OCI-LY3 (cell line): ENCODE measurements at regions not wholly inside any gene's neighbourhood (a gene's known extent, or its start where the extent isn't known, plus 50 kb on each side); places are given as distances from the start of the nearest gene placed in this dataset.
A peak's percentile ranks its signal among the peaks of the same experiment; 100 is the strongest.

Experiments
- H2AFZ ChIP-seq: fragments of 200-600, 300-600 bp; shearing (Covaris generic); 2 replicates; pipeline ENCODE4 v1.6.0; 2014; ENCODE audit warnings: antibody characterized with exemption, low read depth, low read length
- H3K27ac ChIP-seq: fragments of 200-600, 300-600 bp; sonication (generic); 2 replicates; pipeline ENCODE4 v1.5.1; 2014; ENCODE audit warnings: mild to moderate bottlenecking, low read length, moderate library complexity, mixed read lengths
- H3K27me3 ChIP-seq: fragments of 200-600, 300-600 bp; sonication (generic); 2 replicates; pipeline ENCODE4 v1.6.1; 2014; ENCODE audit warnings: low read depth, low read length, mixed read lengths
- H3K36me3 ChIP-seq: fragments of 200-600, 300-600 bp; sonication (generic); replicated peaks from 2 replicates; pipeline ENCODE3; 2014; ENCODE audit warnings: low read depth, low read length, mixed read lengths
- H3K4me1 ChIP-seq: fragments of 300-600, 200-600 bp; sonication (generic); 2 replicates; pipeline ENCODE4 v1.6.1; 2014; ENCODE audit warnings: low read length, mixed read lengths
- H3K4me2 ChIP-seq: fragments of 200-600, 300-600 bp; sonication (generic); 2 replicates; pipeline ENCODE4 v1.6.1; 2014; ENCODE audit warnings: low read length, mixed read lengths
- H3K4me3 ChIP-seq: fragments of 300-600, 200-600 bp; sonication (generic); 2 replicates; pipeline ENCODE4 v1.5.1; 2014; ENCODE audit warnings: antibody characterized with exemption, mild to moderate bottlenecking, low read length, moderate library complexity
- H3K79me2 ChIP-seq: fragments of 300-600, 200-600 bp; shearing (Covaris generic); 2 replicates; pipeline ENCODE4 v1.6.1; 2014; ENCODE audit warnings: mild to moderate bottlenecking, low read length, mixed read lengths
- H3K9ac ChIP-seq: fragments of 300-600, 200-600 bp; shearing (Covaris generic); 2 replicates; pipeline ENCODE4 v1.6.0; 2014; ENCODE audit warnings: mild to moderate bottlenecking, low read length, moderate library complexity
- H3K9me3 ChIP-seq: fragments of 200-600, 300-600 bp; shearing (Covaris generic); 2 replicates; pipeline ENCODE4 v1.6.1; 2014; ENCODE audit warnings: low read length, mixed read lengths; ENCODE audit not compliant: insufficient read depth
- H4K20me1 ChIP-seq: fragments of 200-600, 300-600 bp; sonication (generic); 2 replicates; pipeline ENCODE4 v1.6.1; 2016; ENCODE audit warnings: low read length, mixed read lengths; ENCODE audit not compliant: insufficient read depth
- CTCF ChIP-seq: fragments of 200-600, 300-600 bp; sonication (generic); IDR thresholded peaks from 2 replicates; pipeline ENCODE4 v1.5.1; 2014; ENCODE audit warnings: antibody characterized with exemption, low read length, low read depth
- EZH2phosphoT487 ChIP-seq: fragments of 200-600 bp; shearing (Covaris generic); IDR thresholded peaks from 2 replicates; pipeline ENCODE4 v1.6.1; 2018; ENCODE audit warnings: antibody characterized with exemption, mixed run types, low read depth

- Histone ChIP-seq H3K79me2 (no peaks in the 10 kb centered on the region), H3K36me3 (no peaks in the 10 kb centered on the region), H4K20me1 (no peaks in the 10 kb centered on the region), H3K9me3 (no peaks in the 10 kb centered on the region), H3K9ac (no peak overlapping the region), H3K27ac (no peak overlapping the region), H2AFZ (no peak overlapping the region), H3K4me2 (no peak overlapping the region), H3K27me3 (no peaks in the 10 kb centered on the region), H3K4me1 (no peaks in the 10 kb centered on the region), H3K4me3 (no peak overlapping the region)
- TF ChIP-seq CTCF, result no peak
- no peak for TF ChIP-seq EZH2phosphoT487
Observed at GRCh38 chr2:48072583-48072982, 166.3 kb upstream of the FBXO11 start.

GRCh38 chr2:48075631-48076030 lies 169.3 kb upstream of the FBXO11 start:
- Histone ChIP-seq H3K27ac (no peak overlapping the region), H3K9ac (no peak overlapping the region), H3K4me3 (no peak overlapping the region), H3K4me1 (peaks cover 10% of the 10 kb centered on the region), H3K79me2 (no peaks in the 10 kb centered on the region), H4K20me1 (no peaks in the 10 kb centered on the region), H3K9me3 (no peaks in the 10 kb centered on the region), H3K27me3 (no peaks in the 10 kb centered on the region), H3K4me2 (no peak overlapping the region), H2AFZ (no peak overlapping the region), H3K36me3 (no peaks in the 10 kb centered on the region)
- TF ChIP-seq CTCF (no peak), EZH2phosphoT487 (no peak)

- H3K27me3 ChIP-seq, result no peaks in the 10 kb centered on the region
- H3K9ac ChIP-seq, result no peak overlapping the region
- peak overlapping the region; percentile 11; the same call in 1 of the 2 replicates for H3K4me3 ChIP-seq
- H3K9me3 ChIP-seq, result no peaks in the 10 kb centered on the region
- H3K36me3 ChIP-seq, result no peaks in the 10 kb centered on the region
- no peaks in the 10 kb centered on the region for H4K20me1 ChIP-seq
- no peaks in the 10 kb centered on the region for H3K79me2 ChIP-seq
- no peak overlapping the region for H3K27ac ChIP-seq
- no peak for TF ChIP-seq CTCF
- TF ChIP-seq EZH2phosphoT487, result no peak
- H3K4me2 ChIP-seq, result peak overlapping the region; percentile 42
- peaks cover 14% of the 10 kb centered on the region for H3K4me1 ChIP-seq
- H2AFZ ChIP-seq, result no peak overlapping the region
Observed at GRCh38 chr2:48080534-48081316, 174.4 kb upstream of the FBXO11 start.

- Histone ChIP-seq H3K79me2 (no peaks in the 10 kb centered on the region), H3K4me1 (peaks cover 14% of the 10 kb centered on the region), H3K27ac (no peak overlapping the region), H3K4me2 (no peak overlapping the region), H3K9me3 (no peaks in the 10 kb centered on the region), H4K20me1 (no peaks in the 10 kb centered on the region), H2AFZ (no peak overlapping the region), H3K4me3 (no peak overlapping the region), H3K36me3 (no peaks in the 10 kb centered on the region), H3K27me3 (no peaks in the 10 kb centered on the region), H3K9ac (no peak overlapping the region)
- TF ChIP-seq EZH2phosphoT487 (no peak), CTCF (no peak)
Observed at GRCh38 chr2:48081317-48081628, 175.0 kb upstream of the FBXO11 start.
